Hindlimb muscle (tissue), 1 donor: ENCODE measurements at regions not wholly inside any gene's neighbourhood (a gene's known extent, or its start where the extent isn't known, plus 50 kb on each side); places are given as distances from the start of the nearest gene placed in this dataset.

Experiments used
- DNase-seq: peaks from one replicate; pipeline ENCODE4 v3.0.0-alpha.2; 2013

DNA sequence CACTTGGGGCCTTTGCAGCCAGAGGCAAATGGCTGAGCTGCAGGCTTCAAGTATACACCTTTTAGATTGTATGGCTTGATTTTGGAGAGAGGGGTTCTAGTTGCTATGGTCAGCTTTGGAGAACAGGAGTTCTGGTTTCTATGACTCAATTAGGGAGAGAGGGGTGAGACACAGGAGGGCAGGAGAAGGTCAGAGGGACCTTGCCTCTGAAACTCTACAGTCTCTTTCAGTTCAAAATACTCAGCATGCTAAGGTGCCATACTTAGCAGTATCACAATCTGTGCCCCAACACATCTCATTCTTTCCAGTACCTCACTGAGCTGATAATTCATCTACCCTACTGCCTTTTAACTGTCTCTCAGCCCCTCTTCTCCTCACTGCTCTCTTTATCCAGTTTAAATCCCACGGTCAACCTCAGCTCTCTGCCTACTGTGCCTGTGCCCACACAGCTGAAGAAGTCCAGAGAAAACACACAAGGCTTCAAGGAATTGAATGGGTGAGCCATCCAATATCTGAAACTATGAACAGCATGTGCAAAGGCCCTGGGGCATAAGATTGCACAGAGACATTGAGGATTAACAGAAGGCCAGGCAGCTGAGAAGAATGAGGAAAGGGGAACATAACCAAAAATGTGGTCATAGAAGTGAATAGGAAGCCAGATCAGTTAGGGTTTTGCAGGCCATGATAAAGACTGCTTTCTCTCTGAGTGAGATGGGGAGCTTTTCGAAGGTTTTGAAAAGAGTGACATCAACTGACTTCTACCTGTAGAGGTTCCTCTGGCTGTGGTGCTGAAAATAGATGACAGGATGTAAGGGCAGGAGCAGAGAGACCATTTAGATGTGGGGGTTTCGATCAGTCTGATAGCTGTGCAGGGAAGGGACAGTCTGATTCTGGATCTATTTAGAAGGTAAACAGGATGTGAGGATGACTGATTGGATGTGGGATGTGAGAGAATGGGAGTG is 54.5 kb upstream of the C3orf80 start:
- no peak for DNase-seq

GRCh38 chr3:160171813-160172212 is 53.4 kb upstream of the C3orf80 start:
- DNase-seq = no peak

DNA sequence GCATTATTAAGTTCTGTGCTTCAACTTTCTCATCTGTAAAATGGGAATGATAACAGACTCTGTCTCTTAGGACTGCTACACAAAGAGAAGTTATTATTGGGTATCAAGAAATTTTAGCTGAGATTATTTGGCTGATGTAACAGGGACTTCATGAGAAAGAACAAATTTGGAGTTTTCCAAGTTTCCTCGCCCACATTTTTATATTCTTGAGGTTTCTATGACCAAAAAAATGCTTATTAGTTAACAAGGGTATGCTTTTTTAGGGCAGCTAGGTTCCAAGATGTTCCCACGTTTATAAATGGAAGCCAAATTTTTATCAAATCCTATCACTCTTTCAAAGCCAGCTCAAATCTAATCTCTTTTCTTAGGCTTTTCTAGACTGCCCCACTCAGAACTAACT is 50.6 kb upstream of the C3orf80 start:
- no peak for DNase-seq
